SK-N-SH (cell line): ENCODE measurements at regions not wholly inside any gene's neighbourhood (a gene's known extent, or its start where the extent isn't known, plus 50 kb on each side); places are given as distances from the start of the nearest gene placed in this dataset.

Experiments used
- CTCF ChIA-PET: fragments of 300-600, 350-600 bp; formaldehyde crosslinking; extraction: SDS; loops from one replicate; lab custom pipeline; 2021; lab: Yijun Ruan, JAX
- POLR2A ChIA-PET: fragments of 350-600 bp; sonication (Branson Sonifier 250); formaldehyde crosslinking; extraction: SDS; loops from one replicate; lab custom pipeline; 2020; ENCODE audit warnings: antibody characterized with exemption, inconsistent platforms; lab: Yijun Ruan, JAX
- DNase-seq: peaks from one replicate; pipeline ENCODE4 v3.0.0; 2012
- H2AFZ ChIP-seq: fragments of 200-600 bp; sonication (generic); 2 replicates; pipeline ENCODE4 v1.8.1; 2016; ENCODE audit warnings: antibody characterized with exemption, mild to moderate bottlenecking, low read depth
- H3F3A ChIP-seq: fragments of 200-600 bp; sonication (generic); replicated peaks from 2 replicates; pipeline ENCODE3; 2016; ENCODE audit warnings: antibody characterized with exemption, mild to moderate bottlenecking; ENCODE audit not compliant: insufficient read depth
- H3K27ac ChIP-seq, 2 experiments: fragments of 200-500 bp in 1 of 2; fragments of 200-600 bp in 1 of 2; sonication (Bioruptor generic) in 1 of 2; sonication (generic), shearing (Covaris generic) in 1 of 2; 2 replicates each; pipeline versions ENCODE4 v1.5.1 to v1.6.1; 2014 to 2016; ENCODE audit warnings: low read depth in 2 of 2, inconsistent platforms in 1 of 2, low read length in 1 of 2, mild to moderate bottlenecking in 1 of 2, mixed read lengths in 1 of 2
- H3K27me3 ChIP-seq: fragments of 200-600 bp; sonication (generic), shearing (Covaris generic); 2 replicates; pipeline ENCODE4 v1.6.1; 2016; ENCODE audit warnings: mixed run types; ENCODE audit not compliant: insufficient read depth
- H3K36me3 ChIP-seq, 2 experiments: fragments of 200-500 bp in 1 of 2; fragments of 200-600 bp in 1 of 2; sonication (Bioruptor generic) in 1 of 2; sonication (generic) in 1 of 2; replicated peaks in 1 of 2; 2 replicates each; pipeline versions ENCODE3 to v1.5.1; 2014 to 2016; ENCODE audit warnings: low read length in 1 of 2, mild to moderate bottlenecking in 1 of 2; ENCODE audit not compliant: insufficient read depth in 2 of 2, control insufficient read depth in 1 of 2
- H3K4me1 ChIP-seq, 2 experiments: fragments of 200-500 bp in 1 of 2; fragments of 200-600 bp in 1 of 2; sonication (Bioruptor generic) in 1 of 2; sonication (generic), shearing (Covaris generic) in 1 of 2; 2 replicates each; pipeline versions ENCODE4 v1.5.1 to v1.6.1; 2014 to 2016; ENCODE audit warnings: low read depth in 1 of 2, low read length in 1 of 2, mixed run types in 1 of 2; ENCODE audit not compliant: insufficient read depth in 2 of 2, control insufficient read depth in 1 of 2
- H3K4me2 ChIP-seq: fragments of 200-600 bp; sonication (generic), shearing (Covaris generic); 2 replicates; pipeline ENCODE4 v1.6.1; 2017; ENCODE audit warnings: mixed run types
- H3K4me3 ChIP-seq, 2 experiments: fragments of 200-500 bp in 1 of 2; fragments of 200-600 bp in 1 of 2; sonication (Bioruptor generic) in 1 of 2; sonication (generic), shearing (Covaris generic) in 1 of 2; 2 replicates each; pipeline versions ENCODE4 v1.5.1 to v1.8.1; 2014 to 2016; ENCODE audit warnings: low read depth in 2 of 2, inconsistent platforms in 1 of 2, low read length in 1 of 2, mild to moderate bottlenecking in 1 of 2, mixed read lengths in 1 of 2, moderate library complexity in 1 of 2
- H3K79me2 ChIP-seq: fragments of 200-600 bp; sonication (generic); 2 replicates; pipeline ENCODE4 v1.8.1; 2017; ENCODE audit warnings: mild to moderate bottlenecking; ENCODE audit not compliant: insufficient read depth
- H3K9ac ChIP-seq: fragments of 200-600 bp; sonication (generic); 2 replicates; pipeline ENCODE4 v1.6.1; 2017; ENCODE audit warnings: mixed run types
- H3K9me2 ChIP-seq: fragments of 200-600 bp; sonication (generic); 2 replicates; pipeline ENCODE4 v1.6.1; 2017; ENCODE audit warnings: mixed run types
- H3K9me3 ChIP-seq: fragments of 200-600 bp; sonication (generic); 2 replicates; pipeline ENCODE4 v1.6.1; 2017; ENCODE audit warnings: mixed run types, mild to moderate bottlenecking, moderate library complexity
- H4K20me1 ChIP-seq: fragments of 200-600 bp; sonication (generic); 2 replicates; pipeline ENCODE4 v1.6.1; 2017; ENCODE audit warnings: mild to moderate bottlenecking, mixed run types; ENCODE audit not compliant: insufficient read depth
- ELF1 ChIP-seq: IDR thresholded peaks from 2 replicates; pipeline ENCODE4 v1.4.0; 2012
- EZH2phosphoT487 ChIP-seq: fragments of 200-600 bp; sonication (generic); IDR thresholded peaks from 2 replicates; pipeline ENCODE4 v1.6.1; 2017; ENCODE audit warnings: low read depth, mixed run types, mild to moderate bottlenecking, antibody characterized with exemption, moderate library complexity, borderline replicate concordance
- FOSL2 ChIP-seq: IDR thresholded peaks from 2 replicates; pipeline ENCODE4 v1.4.0; 2012; ENCODE audit warnings: low read depth, mild to moderate bottlenecking, moderate library complexity, borderline replicate concordance
- GABPA ChIP-seq: IDR thresholded peaks from 2 replicates; pipeline ENCODE4 v1.4.0; 2012; ENCODE audit warnings: low read depth, mild to moderate bottlenecking
- GATA2 ChIP-seq: sonication (generic); formaldehyde crosslinking; IDR thresholded peaks from 2 replicates; pipeline ENCODE4 v1.5.0; 2020; ENCODE audit warnings: mild to moderate bottlenecking, missing genetic modification reagents
- MEF2A ChIP-seq: IDR thresholded peaks from 2 replicates; pipeline ENCODE4 v1.4.0; 2012; ENCODE audit warnings: low read depth, borderline replicate concordance
- NFIC ChIP-seq: IDR thresholded peaks from 2 replicates; pipeline ENCODE4 v1.4.0; 2012; ENCODE audit warnings: borderline replicate concordance
- RFX5 ChIP-seq: IDR thresholded peaks from 2 replicates; pipeline ENCODE4 v1.6.1; 2012; ENCODE audit warnings: mild to moderate bottlenecking, improper control_type of control experiment, low read length
- RXRA ChIP-seq: IDR thresholded peaks from 2 replicates; pipeline ENCODE4 v1.4.0; 2012; ENCODE audit warnings: low read depth, mild to moderate bottlenecking, borderline replicate concordance
- SMC3 ChIP-seq: IDR thresholded peaks from 2 replicates; pipeline ENCODE4 v1.6.1; 2012; ENCODE audit warnings: low read depth, low read length, improper control_type of control experiment
- TEAD4 ChIP-seq: IDR thresholded peaks from 2 replicates; pipeline ENCODE4 v1.4.0; 2012; ENCODE audit warnings: mild to moderate bottlenecking, borderline replicate concordance; ENCODE audit not compliant: insufficient read depth
- WGBS: methylation state at CpG from one replicate; pipeline ENCODE4 v1.1.6; 2017; ENCODE audit warnings: low lambda C conversion rate; 5-methylcytosine and 5-hydroxymethylcytosine counted together
- TF ChIP-seq, protein P1 (sequence below): IDR thresholded peaks from 2 replicates; pipeline ENCODE4; 2012
- TF ChIP-seq, protein P2 (sequence below): fragments of 200-600 bp; sonication (generic); IDR thresholded peaks from 2 replicates; pipeline ENCODE4 v1.6.1; 2017; ENCODE audit warnings: antibody characterized with exemption, mild to moderate bottlenecking, moderate library complexity
- TF ChIP-seq, protein P3 (sequence below): IDR thresholded peaks from 2 replicates; pipeline ENCODE4 v1.4.0; 2012; ENCODE audit warnings: low read depth
- TF ChIP-seq, protein P4 (sequence below): IDR thresholded peaks from 2 replicates; pipeline ENCODE4 v1.4.0; 2012; ENCODE audit warnings: low read depth, borderline replicate concordance
- TF ChIP-seq, protein P5 (sequence below): IDR thresholded peaks from 2 replicates; pipeline ENCODE4 v1.6.1; 2012; ENCODE audit warnings: mild to moderate bottlenecking, low read depth, low read length, moderate library complexity
- TF ChIP-seq, protein P6 (sequence below): fragments of 150-350 bp; IDR thresholded peaks from 2 replicates; pipeline ENCODE4 v1.6.1; 2017; ENCODE audit warnings: antibody characterized with exemption, low read length, low read depth, borderline replicate concordance
- TF ChIP-seq, protein P7 (sequence below): fragments of 150-350 bp; IDR thresholded peaks from 2 replicates; pipeline ENCODE4 v1.6.1; 2016; ENCODE audit warnings: mild to moderate bottlenecking, low read depth, low read length

DNA sequence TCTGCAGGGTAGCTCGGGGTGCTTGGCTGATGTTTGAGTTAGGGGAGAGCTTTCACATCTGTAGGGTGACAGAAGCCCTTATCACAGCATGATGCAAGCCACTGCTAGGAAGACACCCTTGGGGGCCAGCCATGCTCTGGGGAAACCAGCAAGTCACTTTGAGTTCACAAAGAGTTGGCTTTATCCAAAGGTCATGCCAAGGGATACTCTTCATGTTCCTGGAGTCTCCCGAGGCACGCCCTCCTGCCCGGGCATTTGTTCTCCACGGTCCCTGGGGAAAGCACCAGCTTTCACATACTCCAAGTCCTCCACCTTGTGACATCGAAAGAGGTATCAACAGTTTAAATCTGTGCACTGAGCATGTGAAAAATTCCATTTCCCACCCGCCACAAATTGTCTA, 227.7 kb downstream of the VAPA start:
- Histone ChIP-seq H3K9ac (peak overlapping the region; percentile 53; the same call in 1 of the 2 replicates), H3K9me3 (no peaks in the 10 kb centered on the region), H2AFZ (no peak overlapping the region), H3K79me2 (no peaks in the 10 kb centered on the region), H3K4me2 (no peak overlapping the region), H3K27ac (peak overlapping the region in 1 of 2 experiments; percentile 91; a peak in 2 of 4 replicates), H3F3A (peaks cover 18% of the 10 kb centered on the region), H3K27me3 (no peaks in the 10 kb centered on the region), H4K20me1 (no peaks in the 10 kb centered on the region), H3K36me3 (no peaks in the 10 kb centered on the region), H3K9me2 (no peaks in the 10 kb centered on the region), H3K4me3 (no peak overlapping the region), H3K4me1 (peaks cover 0 to 28% of the 10 kb centered on the region in 2 experiments; a peak in 3 of 4 replicates)
- TF ChIP-seq FOSL2 (no peak), GABPA (no peak), EZH2phosphoT487 (no peak), GATA2 (no peak), TEAD4 (no peak), ELF1 (no peak)
- TF ChIP-seq, protein P1, sequence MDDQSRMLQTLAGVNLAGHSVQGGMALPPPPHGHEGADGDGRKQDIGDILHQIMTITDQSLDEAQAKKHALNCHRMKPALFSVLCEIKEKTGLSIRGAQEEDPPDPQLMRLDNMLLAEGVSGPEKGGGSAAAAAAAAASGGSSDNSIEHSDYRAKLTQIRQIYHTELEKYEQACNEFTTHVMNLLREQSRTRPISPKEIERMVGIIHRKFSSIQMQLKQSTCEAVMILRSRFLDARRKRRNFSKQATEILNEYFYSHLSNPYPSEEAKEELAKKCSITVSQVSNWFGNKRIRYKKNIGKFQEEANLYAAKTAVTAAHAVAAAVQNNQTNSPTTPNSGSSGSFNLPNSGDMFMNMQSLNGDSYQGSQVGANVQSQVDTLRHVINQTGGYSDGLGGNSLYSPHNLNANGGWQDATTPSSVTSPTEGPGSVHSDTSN, result no peak
- TF ChIP-seq, protein P2, sequence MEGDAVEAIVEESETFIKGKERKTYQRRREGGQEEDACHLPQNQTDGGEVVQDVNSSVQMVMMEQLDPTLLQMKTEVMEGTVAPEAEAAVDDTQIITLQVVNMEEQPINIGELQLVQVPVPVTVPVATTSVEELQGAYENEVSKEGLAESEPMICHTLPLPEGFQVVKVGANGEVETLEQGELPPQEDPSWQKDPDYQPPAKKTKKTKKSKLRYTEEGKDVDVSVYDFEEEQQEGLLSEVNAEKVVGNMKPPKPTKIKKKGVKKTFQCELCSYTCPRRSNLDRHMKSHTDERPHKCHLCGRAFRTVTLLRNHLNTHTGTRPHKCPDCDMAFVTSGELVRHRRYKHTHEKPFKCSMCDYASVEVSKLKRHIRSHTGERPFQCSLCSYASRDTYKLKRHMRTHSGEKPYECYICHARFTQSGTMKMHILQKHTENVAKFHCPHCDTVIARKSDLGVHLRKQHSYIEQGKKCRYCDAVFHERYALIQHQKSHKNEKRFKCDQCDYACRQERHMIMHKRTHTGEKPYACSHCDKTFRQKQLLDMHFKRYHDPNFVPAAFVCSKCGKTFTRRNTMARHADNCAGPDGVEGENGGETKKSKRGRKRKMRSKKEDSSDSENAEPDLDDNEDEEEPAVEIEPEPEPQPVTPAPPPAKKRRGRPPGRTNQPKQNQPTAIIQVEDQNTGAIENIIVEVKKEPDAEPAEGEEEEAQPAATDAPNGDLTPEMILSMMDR, result no peak
- TF ChIP-seq, protein P3, sequence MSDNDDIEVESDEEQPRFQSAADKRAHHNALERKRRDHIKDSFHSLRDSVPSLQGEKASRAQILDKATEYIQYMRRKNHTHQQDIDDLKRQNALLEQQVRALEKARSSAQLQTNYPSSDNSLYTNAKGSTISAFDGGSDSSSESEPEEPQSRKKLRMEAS, result no peak
- ChIA-PET CTCF (no interaction called here), POLR2A (no interaction called here)
- DNase-seq, result no peak
- WGBS, result 74% methylated on average over 6 of the region's 7 CpGs

DNA sequence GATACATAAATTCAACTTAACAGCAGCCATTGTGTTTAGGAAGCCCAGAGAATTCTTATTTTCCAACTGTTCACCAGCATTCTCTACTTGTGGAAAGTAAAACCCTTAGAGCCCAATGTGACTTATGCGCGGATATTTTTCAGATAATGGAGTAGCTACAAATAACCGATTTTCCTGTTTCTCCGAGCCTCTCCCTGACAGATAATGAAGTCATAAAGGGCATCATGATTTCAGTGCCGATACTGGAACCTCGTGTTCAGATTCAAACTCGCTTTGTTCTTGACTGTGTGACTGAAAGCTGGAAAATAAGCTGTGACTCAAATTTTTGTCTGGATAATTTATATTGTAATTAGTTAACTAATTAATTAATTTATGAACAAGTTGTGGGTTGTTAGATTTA, 228.2 kb downstream of the VAPA start:
- Histone ChIP-seq H3K4me2 (no peak overlapping the region), H2AFZ (peak overlapping the region; percentile 35; the same call in 1 of the 2 replicates), H3K79me2 (no peaks in the 10 kb centered on the region), H3F3A (peaks cover 18% of the 10 kb centered on the region), H3K27me3 (no peaks in the 10 kb centered on the region), H3K4me3 (no peak overlapping the region), H3K27ac (peak overlapping the region in 1 of 2 experiments; percentile 91; a peak in 2 of 4 replicates), H3K9me3 (no peaks in the 10 kb centered on the region), H3K9ac (peak overlapping the region; percentile 53; the same call in 1 of the 2 replicates), H3K36me3 (no peaks in the 10 kb centered on the region), H3K9me2 (no peaks in the 10 kb centered on the region), H3K4me1 (peaks cover 0 to 28% of the 10 kb centered on the region in 2 experiments; a peak in 3 of 4 replicates), H4K20me1 (no peaks in the 10 kb centered on the region)
- WGBS, result 82% methylated on average over 7 of the region's 7 CpGs
- no peak for DNase-seq
- ChIA-PET CTCF (interaction anchor here (0.6 kb wide), 1 partner anchor 139 kb away, joined by 3 read pairs; no protein-coding TSS in a partner anchor), POLR2A (no interaction called here)
- no peak for TF ChIP-seq GABPA
- TF ChIP-seq RXRA, result no peak
- TF ChIP-seq, protein P4, sequence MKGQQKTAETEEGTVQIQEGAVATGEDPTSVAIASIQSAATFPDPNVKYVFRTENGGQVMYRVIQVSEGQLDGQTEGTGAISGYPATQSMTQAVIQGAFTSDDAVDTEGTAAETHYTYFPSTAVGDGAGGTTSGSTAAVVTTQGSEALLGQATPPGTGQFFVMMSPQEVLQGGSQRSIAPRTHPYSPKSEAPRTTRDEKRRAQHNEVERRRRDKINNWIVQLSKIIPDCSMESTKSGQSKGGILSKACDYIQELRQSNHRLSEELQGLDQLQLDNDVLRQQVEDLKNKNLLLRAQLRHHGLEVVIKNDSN, result no peak
- TF ChIP-seq, protein P5, sequence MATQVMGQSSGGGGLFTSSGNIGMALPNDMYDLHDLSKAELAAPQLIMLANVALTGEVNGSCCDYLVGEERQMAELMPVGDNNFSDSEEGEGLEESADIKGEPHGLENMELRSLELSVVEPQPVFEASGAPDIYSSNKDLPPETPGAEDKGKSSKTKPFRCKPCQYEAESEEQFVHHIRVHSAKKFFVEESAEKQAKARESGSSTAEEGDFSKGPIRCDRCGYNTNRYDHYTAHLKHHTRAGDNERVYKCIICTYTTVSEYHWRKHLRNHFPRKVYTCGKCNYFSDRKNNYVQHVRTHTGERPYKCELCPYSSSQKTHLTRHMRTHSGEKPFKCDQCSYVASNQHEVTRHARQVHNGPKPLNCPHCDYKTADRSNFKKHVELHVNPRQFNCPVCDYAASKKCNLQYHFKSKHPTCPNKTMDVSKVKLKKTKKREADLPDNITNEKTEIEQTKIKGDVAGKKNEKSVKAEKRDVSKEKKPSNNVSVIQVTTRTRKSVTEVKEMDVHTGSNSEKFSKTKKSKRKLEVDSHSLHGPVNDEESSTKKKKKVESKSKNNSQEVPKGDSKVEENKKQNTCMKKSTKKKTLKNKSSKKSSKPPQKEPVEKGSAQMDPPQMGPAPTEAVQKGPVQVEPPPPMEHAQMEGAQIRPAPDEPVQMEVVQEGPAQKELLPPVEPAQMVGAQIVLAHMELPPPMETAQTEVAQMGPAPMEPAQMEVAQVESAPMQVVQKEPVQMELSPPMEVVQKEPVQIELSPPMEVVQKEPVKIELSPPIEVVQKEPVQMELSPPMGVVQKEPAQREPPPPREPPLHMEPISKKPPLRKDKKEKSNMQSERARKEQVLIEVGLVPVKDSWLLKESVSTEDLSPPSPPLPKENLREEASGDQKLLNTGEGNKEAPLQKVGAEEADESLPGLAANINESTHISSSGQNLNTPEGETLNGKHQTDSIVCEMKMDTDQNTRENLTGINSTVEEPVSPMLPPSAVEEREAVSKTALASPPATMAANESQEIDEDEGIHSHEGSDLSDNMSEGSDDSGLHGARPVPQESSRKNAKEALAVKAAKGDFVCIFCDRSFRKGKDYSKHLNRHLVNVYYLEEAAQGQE, result no peak
- no peak for TF ChIP-seq TEAD4
- TF ChIP-seq, protein P6, sequence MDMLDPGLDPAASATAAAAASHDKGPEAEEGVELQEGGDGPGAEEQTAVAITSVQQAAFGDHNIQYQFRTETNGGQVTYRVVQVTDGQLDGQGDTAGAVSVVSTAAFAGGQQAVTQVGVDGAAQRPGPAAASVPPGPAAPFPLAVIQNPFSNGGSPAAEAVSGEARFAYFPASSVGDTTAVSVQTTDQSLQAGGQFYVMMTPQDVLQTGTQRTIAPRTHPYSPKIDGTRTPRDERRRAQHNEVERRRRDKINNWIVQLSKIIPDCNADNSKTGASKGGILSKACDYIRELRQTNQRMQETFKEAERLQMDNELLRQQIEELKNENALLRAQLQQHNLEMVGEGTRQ, result no peak
- no peak for TF ChIP-seq RFX5
- TF ChIP-seq, protein P7, sequence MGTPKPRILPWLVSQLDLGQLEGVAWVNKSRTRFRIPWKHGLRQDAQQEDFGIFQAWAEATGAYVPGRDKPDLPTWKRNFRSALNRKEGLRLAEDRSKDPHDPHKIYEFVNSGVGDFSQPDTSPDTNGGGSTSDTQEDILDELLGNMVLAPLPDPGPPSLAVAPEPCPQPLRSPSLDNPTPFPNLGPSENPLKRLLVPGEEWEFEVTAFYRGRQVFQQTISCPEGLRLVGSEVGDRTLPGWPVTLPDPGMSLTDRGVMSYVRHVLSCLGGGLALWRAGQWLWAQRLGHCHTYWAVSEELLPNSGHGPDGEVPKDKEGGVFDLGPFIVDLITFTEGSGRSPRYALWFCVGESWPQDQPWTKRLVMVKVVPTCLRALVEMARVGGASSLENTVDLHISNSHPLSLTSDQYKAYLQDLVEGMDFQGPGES, result no peak
- no peak for TF ChIP-seq NFIC
- no peak for TF ChIP-seq MEF2A
- TF ChIP-seq SMC3, result no peak
